ENCODE measurements at regions not wholly inside any gene's neighbourhood (a gene's known extent, or its start where the extent isn't known, plus 50 kb on each side); places are given as distances from the start of the nearest gene placed in this dataset.
"Not testable (repeated sequence)": the region's sequence is repeated elsewhere in the genome, so short reads cannot be mapped to it uniquely, and the experiment has no call there.

DNA sequence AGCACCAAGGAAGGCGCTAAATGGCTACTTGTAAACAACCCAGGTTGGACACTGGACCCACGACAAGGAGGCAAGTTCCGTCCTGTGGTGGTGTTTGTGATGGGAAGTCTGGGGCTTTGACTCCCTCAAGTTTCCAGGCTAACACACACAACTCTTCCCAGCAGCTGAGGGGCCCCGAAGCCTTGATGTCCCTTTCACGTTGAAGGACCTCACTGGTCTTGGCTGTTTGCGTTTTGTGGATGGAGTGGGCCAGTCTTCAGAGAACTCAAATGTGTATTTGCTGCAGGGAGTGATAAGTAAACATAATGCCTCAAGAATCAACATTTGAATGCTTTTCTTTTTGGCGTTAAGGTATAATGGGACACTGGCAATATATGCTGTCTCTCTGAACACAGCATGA lies 199.2 kb downstream of the TM9SF2 start:
- no peak for DNase-seq (ENCODE audit: low read depth)

DNA sequence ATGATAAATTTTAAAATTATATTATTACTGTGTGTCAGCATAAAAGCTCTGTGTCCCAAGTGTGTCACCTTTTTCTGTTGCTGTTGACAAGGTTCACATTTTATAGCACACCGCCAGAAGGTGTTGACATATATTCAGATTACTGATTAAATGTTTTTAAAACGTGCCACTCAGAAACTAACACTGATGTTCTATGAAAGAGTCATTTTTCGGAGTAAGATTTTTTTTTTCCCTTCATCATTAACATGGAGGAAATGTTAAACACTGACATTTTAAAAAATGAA lies 197.5 kb downstream of the TM9SF2 start:
- no peak for DNase-seq (ENCODE audit: low read depth)

- DNase-seq (ENCODE audit: low read depth) = no peak
Measured at GRCh38 chr13:99698010-99698815, 196.9 kb downstream of the TM9SF2 start.

DNA sequence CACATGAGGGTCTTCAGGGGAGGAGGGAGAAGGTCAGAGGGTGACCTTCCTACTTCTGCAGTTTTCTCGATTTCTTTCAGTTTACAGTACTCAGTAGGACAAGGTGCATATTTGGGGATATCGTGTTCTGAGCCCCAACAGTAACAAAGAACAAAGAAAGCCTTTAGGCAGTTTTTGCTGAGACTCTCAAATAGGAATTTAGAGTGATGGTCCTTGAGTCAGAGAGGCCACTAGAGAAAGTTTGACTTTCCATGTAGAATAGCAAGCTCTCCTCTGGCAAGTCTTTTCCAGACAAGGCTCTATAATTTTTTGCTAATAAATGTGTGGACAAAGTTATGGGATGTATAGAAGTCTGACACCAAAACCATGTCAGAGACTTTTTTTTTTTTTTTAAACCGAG lies 194.6 kb downstream of the TM9SF2 start:
- DNase-seq (ENCODE audit: low read depth) = no peak

- DNase-seq (ENCODE audit: low read depth) = no peak
Measured at GRCh38 chr13:99693852-99694611, 192.8 kb downstream of the TM9SF2 start.

DNA sequence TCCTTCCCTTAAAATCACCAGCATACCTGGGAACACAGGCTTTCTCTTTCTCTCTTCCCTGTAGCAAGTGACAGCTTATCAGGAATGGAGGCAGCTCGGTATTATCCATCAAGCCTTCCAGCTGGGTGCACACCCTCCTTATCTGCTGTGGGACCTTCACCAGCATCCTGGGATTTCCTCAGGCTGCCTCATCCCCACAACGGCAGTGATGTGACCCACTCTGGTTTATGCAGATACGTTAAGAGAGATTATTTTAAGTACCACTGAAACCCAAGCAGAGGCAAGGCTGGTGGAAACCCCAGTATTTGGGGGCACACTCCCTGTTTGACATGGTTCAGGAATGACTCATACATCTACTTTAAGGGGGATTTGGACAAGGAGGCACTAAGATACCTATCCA lies 192.1 kb downstream of the TM9SF2 start:
- DNase-seq (ENCODE audit: low read depth) = no peak

DNA sequence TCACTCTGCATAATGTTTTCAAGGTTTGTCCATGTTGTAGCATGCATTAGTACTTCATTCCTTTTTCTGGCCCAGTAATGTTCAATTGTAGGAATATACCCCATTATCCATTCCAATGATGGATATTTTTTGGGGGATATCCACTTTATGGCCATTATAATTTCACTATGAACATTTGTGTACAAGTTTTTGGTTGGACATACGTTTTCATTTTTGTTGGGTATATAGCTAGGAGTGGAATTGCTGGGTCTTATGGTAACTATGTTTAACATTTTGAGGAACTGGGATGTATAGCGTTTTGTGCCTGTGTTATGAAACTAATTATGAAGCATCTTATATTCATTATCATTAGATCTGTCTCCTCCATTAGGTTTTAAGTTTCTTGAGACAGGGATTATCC lies 191.6 kb downstream of the TM9SF2 start:
- DNase-seq (ENCODE audit: low read depth) = no peak

DNA sequence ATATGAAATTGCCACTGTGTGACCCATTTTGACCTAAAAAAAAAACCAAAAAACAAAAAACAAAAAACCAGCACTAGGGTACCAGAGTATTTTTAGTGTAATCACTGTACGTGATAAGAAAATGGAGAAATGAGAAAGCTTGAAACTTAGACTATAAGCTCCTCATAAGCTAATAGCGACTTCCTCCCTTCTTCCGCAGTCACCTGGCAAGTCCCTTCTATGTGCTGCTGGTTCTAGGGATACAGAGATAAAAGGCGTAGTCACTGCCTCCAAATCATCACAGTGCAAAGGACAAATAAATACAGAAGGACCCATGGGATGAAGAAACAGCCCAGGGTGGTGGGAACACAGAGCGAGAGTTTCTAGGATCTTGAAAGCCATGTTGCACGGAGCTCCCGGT lies 190.3 kb downstream of the TM9SF2 start:
- DNase-seq (ENCODE audit: low read depth) = no peak

DNA sequence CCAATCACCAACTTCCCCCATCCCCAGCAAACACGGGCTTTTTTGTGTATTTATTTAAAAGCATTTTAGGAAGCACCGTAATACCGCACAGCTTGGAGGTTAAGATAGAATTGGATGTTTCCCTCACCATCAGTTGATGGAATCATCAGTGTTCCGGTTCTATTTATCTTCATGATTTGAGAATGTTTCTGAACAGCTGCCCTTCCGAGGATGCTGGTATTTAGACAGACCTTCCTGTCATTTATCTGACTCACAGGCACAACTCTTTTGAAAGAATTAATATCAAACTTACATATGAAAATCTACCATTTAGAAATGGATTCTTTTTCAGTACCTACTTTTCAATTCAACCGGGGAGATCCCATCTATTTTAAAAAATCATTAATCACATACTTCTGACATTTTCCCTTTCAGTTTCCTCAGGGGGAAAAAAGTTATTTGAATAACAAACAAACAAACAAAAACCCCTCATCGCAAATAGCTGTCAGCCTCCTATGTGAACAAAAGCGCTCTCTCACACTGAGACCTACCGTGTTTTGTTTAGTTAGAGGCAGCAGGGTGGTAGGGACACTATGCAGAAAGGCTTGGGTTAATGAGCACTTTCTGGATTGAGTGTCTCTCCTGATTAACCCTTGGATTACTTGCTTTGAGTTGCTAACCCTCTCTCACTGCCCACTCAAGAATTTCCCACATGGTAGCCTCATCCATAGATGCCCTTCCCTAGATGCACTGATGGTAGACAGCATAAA lies 189.3 kb downstream of the TM9SF2 start:
- no peak for DNase-seq (ENCODE audit: low read depth)

DNA sequence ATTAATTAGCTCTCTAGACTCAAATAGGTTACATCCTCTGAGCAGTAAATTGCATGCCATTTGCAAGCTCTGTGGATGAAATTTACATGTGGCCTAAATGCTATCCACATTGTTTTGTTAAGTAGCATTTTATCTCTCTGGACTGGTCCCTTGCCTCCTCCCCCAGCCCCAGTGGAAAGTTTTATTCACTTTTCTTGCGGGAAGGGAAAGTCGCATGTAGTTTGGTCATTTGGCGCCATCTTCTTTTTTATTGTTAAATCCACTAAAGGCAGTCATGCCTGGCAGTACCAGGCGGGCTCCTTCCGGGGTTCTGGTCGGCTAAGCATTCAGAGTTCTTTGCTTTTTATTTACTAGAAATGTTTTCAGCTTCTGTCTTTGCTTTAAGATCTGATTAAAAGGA lies 188.7 kb downstream of the TM9SF2 start:
- no peak for DNase-seq (ENCODE audit: low read depth)

DNA sequence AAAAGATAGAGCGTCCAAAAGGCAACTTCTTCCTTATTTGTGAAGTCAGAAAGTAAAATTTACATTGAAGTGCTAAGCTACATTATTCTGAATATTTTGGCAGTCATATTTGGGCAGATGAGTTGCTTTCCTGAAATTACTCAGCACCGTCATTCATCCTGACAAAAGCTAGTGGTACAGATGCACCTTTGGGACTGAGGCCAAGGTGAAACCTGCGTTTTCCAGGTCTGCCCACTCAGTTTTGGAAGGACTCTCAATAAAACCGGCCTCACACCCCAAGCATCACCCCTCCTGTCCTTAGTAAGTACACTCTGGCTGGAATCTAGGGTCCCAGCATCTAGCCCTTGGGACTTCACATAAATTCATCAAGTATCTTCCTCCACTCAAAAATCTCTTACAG lies 187.5 kb downstream of the TM9SF2 start:
- DNase-seq (ENCODE audit: low read depth) = no peak

DNA sequence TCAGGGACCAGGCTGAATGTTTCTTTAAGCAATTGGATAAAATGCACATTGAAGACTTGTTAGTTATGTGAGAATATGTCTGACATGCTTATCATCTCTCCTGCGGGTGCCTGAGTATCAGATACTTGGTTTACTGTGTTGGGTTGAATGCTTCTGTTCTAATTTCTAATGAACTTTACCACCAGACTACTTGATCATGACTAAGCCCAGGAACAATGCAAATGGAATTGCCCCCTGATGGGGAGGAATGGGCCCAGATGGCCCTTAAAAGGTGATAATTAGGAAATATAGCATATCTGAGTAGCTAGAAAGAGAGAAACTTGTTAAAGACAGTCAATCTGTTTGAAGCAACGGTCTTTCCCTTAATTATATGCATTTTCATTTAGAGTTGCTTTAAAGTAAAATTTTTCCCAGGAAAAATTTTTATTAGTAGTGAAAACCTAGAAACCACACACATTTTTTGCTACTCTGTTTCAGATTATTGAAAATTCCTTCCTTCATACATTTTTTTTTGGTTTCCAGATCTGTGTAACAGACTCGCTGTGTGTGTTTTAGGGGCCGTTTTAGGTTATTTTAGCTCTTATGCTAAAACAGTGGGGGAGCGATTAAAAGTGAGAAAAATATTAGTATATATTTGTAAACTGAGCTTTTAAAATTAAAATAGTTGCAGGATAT lies 186.6 kb downstream of the TM9SF2 start:
- DNase-seq (ENCODE audit: low read depth) = no peak

DNA sequence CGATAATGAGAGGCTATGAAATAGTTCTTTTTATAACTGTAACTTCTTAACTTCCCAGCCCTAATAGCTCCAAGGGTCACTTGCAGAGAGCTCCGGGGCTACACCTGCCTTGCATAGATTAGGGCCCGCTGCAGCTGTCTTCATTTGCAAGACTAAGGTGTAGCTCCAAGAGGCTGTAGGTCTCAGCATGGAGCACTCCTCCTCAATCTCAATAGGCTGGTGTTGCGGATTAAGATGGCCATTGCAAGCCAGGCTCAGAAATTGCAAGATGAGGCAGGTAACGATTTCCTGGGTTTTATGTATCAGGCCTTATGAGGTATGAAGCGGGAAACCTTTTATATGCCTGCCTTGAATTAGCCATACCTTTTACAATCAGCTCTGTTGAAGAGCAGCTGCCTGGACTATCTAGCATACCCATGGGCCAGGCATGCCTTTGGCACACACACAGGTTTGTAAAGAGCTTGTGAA lies 185.7 kb downstream of the TM9SF2 start:
- DNase-seq (ENCODE audit: low read depth) = no peak

- DNase-seq (ENCODE audit: low read depth) = no peak
Measured at GRCh38 chr13:99686157-99686572, 184.9 kb downstream of the TM9SF2 start.

- DNase-seq (ENCODE audit: low read depth) = no peak
Measured at GRCh38 chr13:99681695-99682094, 180.4 kb downstream of the TM9SF2 start.

DNA sequence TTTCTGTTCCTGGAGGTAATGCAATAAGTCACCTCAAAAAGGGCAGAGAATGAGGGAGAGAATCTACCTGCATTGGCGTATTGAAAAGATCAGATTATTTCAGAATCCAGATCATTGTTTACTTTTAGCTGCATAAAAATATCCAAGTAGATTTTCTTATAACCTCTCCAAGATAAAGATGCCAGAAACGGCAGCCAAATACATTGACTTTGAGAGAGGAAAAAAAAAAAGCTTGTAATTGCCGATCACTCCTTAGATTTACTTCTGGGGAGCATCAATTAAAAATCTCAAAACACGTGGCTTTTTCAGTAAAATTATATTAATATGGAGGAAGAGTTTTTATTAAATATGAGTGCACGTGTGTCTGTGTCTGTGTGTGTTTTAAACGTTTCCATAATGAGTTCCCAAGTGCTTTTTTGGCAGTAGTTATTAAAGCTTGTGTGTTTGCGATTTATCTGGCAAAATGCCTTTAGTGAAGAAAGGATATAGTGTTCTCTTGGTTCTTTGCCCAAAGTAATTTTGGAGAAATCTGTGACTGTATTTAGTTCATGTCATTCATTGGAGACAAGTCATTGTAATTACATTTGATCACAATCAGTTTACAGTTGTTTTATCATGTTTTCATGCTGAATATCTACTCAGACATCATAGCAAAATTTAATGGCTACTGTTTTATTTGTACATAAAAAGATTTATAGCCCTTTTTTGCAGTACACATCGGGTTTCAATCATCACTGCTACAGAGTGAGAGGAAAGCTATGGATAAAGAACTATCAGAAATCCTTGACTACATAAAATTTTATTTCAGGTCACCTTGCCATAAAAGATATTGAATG lies 176.1 kb downstream of the TM9SF2 start:
- no peak for DNase-seq (ENCODE audit: low read depth)

- no peak for DNase-seq (ENCODE audit: low read depth)
Measured at GRCh38 chr13:99671746-99672145, 170.5 kb downstream of the TM9SF2 start.

DNA sequence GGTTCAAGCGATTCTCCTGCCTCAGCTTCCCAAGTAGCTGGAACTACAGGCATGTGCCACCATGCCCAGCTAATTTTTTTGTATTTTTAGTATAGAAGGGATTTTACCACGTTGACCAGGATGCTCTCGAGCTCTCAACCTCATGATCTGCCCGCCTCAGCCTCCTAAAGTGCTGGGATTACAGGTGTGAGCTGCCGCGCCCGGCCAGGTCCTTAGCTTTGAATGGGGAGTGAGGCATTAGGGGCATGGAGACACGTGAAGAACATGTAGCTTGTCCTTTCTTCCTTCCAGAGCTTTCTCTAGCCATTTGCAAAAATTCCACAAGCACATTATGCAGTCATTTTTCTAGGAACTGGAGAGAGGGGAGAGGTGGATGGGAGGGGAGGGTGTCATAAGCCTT lies 167.8 kb downstream of the TM9SF2 start:
- DNase-seq (ENCODE audit: low read depth) = not testable (repeated sequence)

- DNase-seq (ENCODE audit: low read depth) = no peak
Measured at GRCh38 chr13:99666146-99666805, 165.0 kb downstream of the TM9SF2 start.

- no peak for DNase-seq (ENCODE audit: low read depth)
Measured at GRCh38 chr13:99665711-99666110, 164.4 kb downstream of the TM9SF2 start.

- no peak for DNase-seq (ENCODE audit: low read depth)
Measured at GRCh38 chr13:99663908-99664307, 162.6 kb downstream of the TM9SF2 start.

All from HS-27A (cell line).